ENCODE measurements at regions not wholly inside any gene's neighbourhood (a gene's known extent, or its start where the extent isn't known, plus 50 kb on each side); places are given as distances from the start of the nearest gene placed in this dataset.

DNA sequence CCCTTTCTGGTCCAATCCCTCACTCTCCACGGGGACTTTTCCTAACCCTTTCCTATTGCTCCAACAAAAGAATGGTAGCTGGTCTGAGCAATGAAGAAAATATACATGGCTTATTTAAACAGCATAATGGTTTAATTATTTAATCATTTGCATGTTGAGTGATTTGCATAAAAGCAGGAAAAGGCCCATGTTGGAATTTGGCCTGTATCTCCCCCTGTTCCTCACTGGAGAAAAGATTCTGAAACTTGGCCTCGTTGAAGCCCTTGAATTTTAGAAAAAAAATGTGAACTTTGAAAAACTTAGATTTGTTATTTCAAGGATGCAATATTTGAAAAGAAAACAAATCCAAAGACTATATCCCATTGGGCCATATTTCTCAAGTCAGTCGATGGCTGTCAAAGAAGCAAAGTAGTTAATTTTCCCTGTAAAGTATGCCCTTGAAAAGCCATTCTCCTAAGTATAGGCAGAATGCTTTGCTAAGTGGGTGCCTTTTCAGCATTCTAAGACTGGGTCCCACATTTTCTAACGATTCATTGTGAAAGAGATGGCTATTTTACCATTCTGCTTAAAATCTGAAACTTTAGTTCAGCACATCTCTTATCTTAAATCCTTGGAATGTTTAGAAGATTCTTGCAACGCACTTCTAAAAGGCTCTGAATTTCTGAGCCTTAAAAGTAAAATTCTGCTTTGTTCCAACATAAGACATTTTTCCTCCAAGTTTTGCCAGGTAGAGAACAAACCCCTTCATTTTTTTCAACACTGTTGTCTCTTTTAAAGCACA, 428.8 kb downstream of the ARHGEF28 start:
- Histone ChIP-seq H3K4me2 (ENCODE audit: low read length) (no peak overlapping the region), H3K9ac (ENCODE audit: low read length) (no peak overlapping the region), H3K9me3 (ENCODE audit: low read length) (no peaks in the 10 kb centered on the region), H2AFZ (ENCODE audit: low read length) (no peak overlapping the region), H3K27me3 (ENCODE audit: low read length) (no peaks in the 10 kb centered on the region), H3K27ac (ENCODE audit: low read length) (no peak overlapping the region), H4K20me1 (ENCODE audit: low read length) (no peaks in the 10 kb centered on the region), H3K36me3 (ENCODE audit: low read depth, low read length) (no peaks in the 10 kb centered on the region), H3K79me2 (ENCODE audit: low read length) (no peaks in the 10 kb centered on the region), H3K9me2 (replicated peaks; ENCODE audit: low read length) (no peaks in the 10 kb centered on the region), H3F3A (ENCODE audit: low read length, unreplicated experiment) (no peaks in the 10 kb centered on the region), H3K4me3 (ENCODE audit: low read length) (no peak overlapping the region), H3K4me1 (ENCODE audit: insufficient read depth, low read length) (peaks cover 4% of the 10 kb centered on the region; the same call in 1 of the 2 replicates)
- TF ChIP-seq EZH2 (IDR thresholded peaks at IDR 0.05; ENCODE audit: low read length, unreplicated experiment) (no peak), EZH2phosphoT487 (IDR thresholded peaks at IDR 0.05; ENCODE audit: borderline replicate concordance, low read length) (no peak)
- TF ChIP-seq, protein P1, sequence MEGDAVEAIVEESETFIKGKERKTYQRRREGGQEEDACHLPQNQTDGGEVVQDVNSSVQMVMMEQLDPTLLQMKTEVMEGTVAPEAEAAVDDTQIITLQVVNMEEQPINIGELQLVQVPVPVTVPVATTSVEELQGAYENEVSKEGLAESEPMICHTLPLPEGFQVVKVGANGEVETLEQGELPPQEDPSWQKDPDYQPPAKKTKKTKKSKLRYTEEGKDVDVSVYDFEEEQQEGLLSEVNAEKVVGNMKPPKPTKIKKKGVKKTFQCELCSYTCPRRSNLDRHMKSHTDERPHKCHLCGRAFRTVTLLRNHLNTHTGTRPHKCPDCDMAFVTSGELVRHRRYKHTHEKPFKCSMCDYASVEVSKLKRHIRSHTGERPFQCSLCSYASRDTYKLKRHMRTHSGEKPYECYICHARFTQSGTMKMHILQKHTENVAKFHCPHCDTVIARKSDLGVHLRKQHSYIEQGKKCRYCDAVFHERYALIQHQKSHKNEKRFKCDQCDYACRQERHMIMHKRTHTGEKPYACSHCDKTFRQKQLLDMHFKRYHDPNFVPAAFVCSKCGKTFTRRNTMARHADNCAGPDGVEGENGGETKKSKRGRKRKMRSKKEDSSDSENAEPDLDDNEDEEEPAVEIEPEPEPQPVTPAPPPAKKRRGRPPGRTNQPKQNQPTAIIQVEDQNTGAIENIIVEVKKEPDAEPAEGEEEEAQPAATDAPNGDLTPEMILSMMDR (conservative IDR thresholded peaks at IDR 0.05; ENCODE audit: low read depth, low read length) = no peak
- ATAC-seq (no peak), DNase-seq (no peak)
- CTCF ChIA-PET = no interaction called here
- intact Hi-C loops (cut with micrococcal nuclease) = loop anchor here (5.0 kb wide), 1 partner anchor 68 kb away; no protein-coding TSS in a partner anchor
- POLR2A ChIA-PET (ENCODE audit: unreplicated experiment) = no interaction called here
- no TSS peak for BruUV-seq (replicated peaks)

DNA sequence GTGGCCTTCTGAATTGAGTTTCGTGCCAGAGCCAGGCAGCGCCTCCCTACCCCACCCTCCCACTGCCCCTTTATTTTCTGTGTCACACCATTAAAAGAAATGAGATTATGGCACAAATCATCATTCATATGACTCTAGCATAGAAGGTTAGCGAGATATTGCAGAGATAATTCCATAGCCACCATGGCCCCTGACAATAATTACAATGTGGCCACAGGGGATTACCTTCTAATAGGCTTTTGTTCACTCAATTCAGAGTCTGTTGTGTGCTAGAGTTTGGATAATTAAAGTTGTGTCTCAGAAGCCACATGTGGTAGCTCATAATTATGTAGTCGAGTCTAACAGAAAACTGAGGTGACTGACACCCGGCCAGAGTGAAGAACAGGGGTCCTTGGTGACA, 428.1 kb downstream of the ARHGEF28 start:
- Histone ChIP-seq H3F3A (ENCODE audit: low read length, unreplicated experiment) (no peaks in the 10 kb centered on the region), H3K36me3 (ENCODE audit: low read depth, low read length) (no peaks in the 10 kb centered on the region), H3K27me3 (ENCODE audit: low read length) (no peaks in the 10 kb centered on the region), H3K9ac (ENCODE audit: low read length) (no peak overlapping the region), H4K20me1 (ENCODE audit: low read length) (no peaks in the 10 kb centered on the region), H3K9me3 (ENCODE audit: low read length) (no peaks in the 10 kb centered on the region), H3K79me2 (ENCODE audit: low read length) (no peaks in the 10 kb centered on the region), H3K4me2 (ENCODE audit: low read length) (no peak overlapping the region), H3K4me1 (ENCODE audit: insufficient read depth, low read length) (peaks cover 4% of the 10 kb centered on the region; the same call in 1 of the 2 replicates), H3K9me2 (replicated peaks; ENCODE audit: low read length) (no peaks in the 10 kb centered on the region), H3K4me3 (ENCODE audit: low read length) (no peak overlapping the region), H2AFZ (ENCODE audit: low read length) (no peak overlapping the region), H3K27ac (ENCODE audit: low read length) (no peak overlapping the region)
- TF ChIP-seq, protein P1 (conservative IDR thresholded peaks at IDR 0.05; ENCODE audit: low read depth, low read length) = no peak
- no peak for TF ChIP-seq EZH2phosphoT487 (IDR thresholded peaks at IDR 0.05; ENCODE audit: borderline replicate concordance, low read length)
- no peak for TF ChIP-seq EZH2 (IDR thresholded peaks at IDR 0.05; ENCODE audit: low read length, unreplicated experiment)
- CTCF ChIA-PET = no interaction called here
- DNase-seq = no peak
- POLR2A ChIA-PET (ENCODE audit: unreplicated experiment) = no interaction called here
- no TSS peak for BruUV-seq (replicated peaks)
- intact Hi-C loops (cut with micrococcal nuclease) = no loop called here
- ATAC-seq = no peak
